ENCODE measurements at regions not wholly inside any gene's neighbourhood (a gene's known extent, or its start where the extent isn't known, plus 50 kb on each side); places are given as distances from the start of the nearest gene placed in this dataset.

- TF ChIP-seq EP300 (IDR thresholded peaks at IDR 0.05): no peak
- no peak for TF ChIP-seq POLR2A (IDR thresholded peaks at IDR 0.05)
Measured at GRCh38 chr2:221268631-221269030, 303.5 kb downstream of the EPHA4 start.
